NCI-H146 treated with DMSO at 0.1 percent for 48 hours (cell line): ENCODE measurements at regions not wholly inside any gene's neighbourhood (a gene's known extent, or its start where the extent isn't known, plus 50 kb on each side); places are given as distances from the start of the nearest gene placed in this dataset.

Source experiments
- DNase-seq: peaks from one replicate; lab custom pipeline; 2025; ENCODE audit not compliant: unreplicated experiment; lab: John Stamatoyannopoulos, UW

- no peak for DNase-seq
These were observed 219.9 kb downstream of the RFC3 start for GRCh38 chr13:34037636-34038540.

- DNase-seq: no peak
These were observed 220.7 kb downstream of the RFC3 start for GRCh38 chr13:34038541-34039068.

- DNase-seq: no peak
These were observed 221.7 kb downstream of the RFC3 start for GRCh38 chr13:34039678-34040077.

GRCh38 chr13:34040863-34041262 lies 222.9 kb downstream of the RFC3 start:
- DNase-seq: no peak

- no peak for DNase-seq
These were observed 226.1 kb downstream of the RFC3 start for GRCh38 chr13:34044041-34044440.

- no peak for DNase-seq
These were observed 226.7 kb downstream of the RFC3 start for GRCh38 chr13:34044660-34045080.

- no peak for DNase-seq
These were observed 228.5 kb downstream of the RFC3 start for GRCh38 chr13:34046457-34046856.

- no peak for DNase-seq
These were observed 230.7 kb downstream of the RFC3 start for GRCh38 chr13:34048652-34049051.

GRCh38 chr13:34056733-34057258 lies 238.8 kb downstream of the RFC3 start:
- DNase-seq: no peak

GRCh38 chr13:34064456-34065205 lies 246.7 kb downstream of the RFC3 start:
- no peak for DNase-seq

GRCh38 chr13:34065928-34066327 lies 248.0 kb downstream of the RFC3 start:
- DNase-seq: no peak

- no peak for DNase-seq
These were observed 248.4 kb downstream of the RFC3 start for GRCh38 chr13:34066344-34066743.

GRCh38 chr13:34070006-34070405 lies 252.1 kb downstream of the RFC3 start:
- no peak for DNase-seq

- DNase-seq: no peak
These were observed 252.8 kb downstream of the RFC3 start for GRCh38 chr13:34070544-34071303.

- no peak for DNase-seq
These were observed 258.4 kb downstream of the RFC3 start for GRCh38 chr13:34076319-34076718.

- peak; percentile 49 for DNase-seq
These were observed 259.2 kb downstream of the RFC3 start for GRCh38 chr13:34076943-34077703.

GRCh38 chr13:34078334-34078999 lies 260.5 kb downstream of the RFC3 start:
- DNase-seq: no peak

GRCh38 chr13:34085204-34085603 lies 267.3 kb downstream of the RFC3 start:
- DNase-seq: no peak

GRCh38 chr13:34086281-34086680 lies 268.3 kb downstream of the RFC3 start:
- no peak for DNase-seq

GRCh38 chr13:34087791-34088190 lies 269.8 kb downstream of the RFC3 start:
- no peak for DNase-seq
